ENCODE measurements at regions not wholly inside any gene's neighbourhood (a gene's known extent, or its start where the extent isn't known, plus 50 kb on each side); places are given as distances from the start of the nearest gene placed in this dataset.
"Not testable (repeated sequence)": the region's sequence is repeated elsewhere in the genome, so short reads cannot be mapped to it uniquely, and the experiment has no call there.

GRCh38 chr2:90238505-90239230, 1547.2 kb downstream of the RPIA start:
- DNase-seq = not testable (repeated sequence)

- not testable (repeated sequence) for DNase-seq
Measured at GRCh38 chr2:90239769-90240168, 1548.3 kb downstream of the RPIA start.

GRCh38 chr2:90244902-90245765, 1553.7 kb downstream of the RPIA start:
- not testable (repeated sequence) for DNase-seq

GRCh38 chr2:90248400-90248799, 1556.9 kb downstream of the RPIA start:
- DNase-seq = not testable (repeated sequence)

- DNase-seq = not testable (repeated sequence)
Measured at GRCh38 chr2:90250350-90250749, 1558.9 kb downstream of the RPIA start.

GRCh38 chr2:90251576-90251975, 1560.1 kb downstream of the RPIA start:
- not testable (repeated sequence) for DNase-seq

- DNase-seq = not testable (repeated sequence)
Measured at GRCh38 chr2:90253306-90253705, 1561.8 kb downstream of the RPIA start.

GRCh38 chr2:90266888-90267287, 1575.4 kb downstream of the RPIA start:
- DNase-seq = not testable (repeated sequence)

GRCh38 chr2:90287751-90288150, 1596.3 kb downstream of the RPIA start:
- not testable (repeated sequence) for DNase-seq

GRCh38 chr2:90288396-90288795, 1596.9 kb downstream of the RPIA start:
- not testable (repeated sequence) for DNase-seq

- not testable (repeated sequence) for DNase-seq
Measured at GRCh38 chr2:90289291-90289980, 1598.0 kb downstream of the RPIA start.

- not testable (repeated sequence) for DNase-seq
Measured at GRCh38 chr2:90290701-90291100, 1599.2 kb downstream of the RPIA start.

- DNase-seq = not testable (repeated sequence)
Measured at GRCh38 chr2:90291168-90291883, 1599.9 kb downstream of the RPIA start.

- not testable (repeated sequence) for DNase-seq
Measured at GRCh38 chr2:90291934-90292333, 1600.5 kb downstream of the RPIA start.

GRCh38 chr2:90292451-90292850, 1601.0 kb downstream of the RPIA start:
- DNase-seq = not testable (repeated sequence)

GRCh38 chr2:90293224-90293623, 1601.8 kb downstream of the RPIA start:
- DNase-seq = not testable (repeated sequence)

GRCh38 chr2:90293806-90294205, 1602.3 kb downstream of the RPIA start:
- not testable (repeated sequence) for DNase-seq

GRCh38 chr2:90295036-90295750, 1603.7 kb downstream of the RPIA start:
- not testable (repeated sequence) for DNase-seq

- not testable (repeated sequence) for DNase-seq
Measured at GRCh38 chr2:90296484-90296777, 1605.0 kb downstream of the RPIA start.

GRCh38 chr2:90297701-90298100, 1606.2 kb downstream of the RPIA start:
- DNase-seq = not testable (repeated sequence)

- not testable (repeated sequence) for DNase-seq
Measured at GRCh38 chr2:90298126-90298755, 1606.8 kb downstream of the RPIA start.

Data from NCI-H526 (cell line).